ENCODE measurements at regions not wholly inside any gene's neighbourhood (a gene's known extent, or its start where the extent isn't known, plus 50 kb on each side); places are given as distances from the start of the nearest gene placed in this dataset.

DNA sequence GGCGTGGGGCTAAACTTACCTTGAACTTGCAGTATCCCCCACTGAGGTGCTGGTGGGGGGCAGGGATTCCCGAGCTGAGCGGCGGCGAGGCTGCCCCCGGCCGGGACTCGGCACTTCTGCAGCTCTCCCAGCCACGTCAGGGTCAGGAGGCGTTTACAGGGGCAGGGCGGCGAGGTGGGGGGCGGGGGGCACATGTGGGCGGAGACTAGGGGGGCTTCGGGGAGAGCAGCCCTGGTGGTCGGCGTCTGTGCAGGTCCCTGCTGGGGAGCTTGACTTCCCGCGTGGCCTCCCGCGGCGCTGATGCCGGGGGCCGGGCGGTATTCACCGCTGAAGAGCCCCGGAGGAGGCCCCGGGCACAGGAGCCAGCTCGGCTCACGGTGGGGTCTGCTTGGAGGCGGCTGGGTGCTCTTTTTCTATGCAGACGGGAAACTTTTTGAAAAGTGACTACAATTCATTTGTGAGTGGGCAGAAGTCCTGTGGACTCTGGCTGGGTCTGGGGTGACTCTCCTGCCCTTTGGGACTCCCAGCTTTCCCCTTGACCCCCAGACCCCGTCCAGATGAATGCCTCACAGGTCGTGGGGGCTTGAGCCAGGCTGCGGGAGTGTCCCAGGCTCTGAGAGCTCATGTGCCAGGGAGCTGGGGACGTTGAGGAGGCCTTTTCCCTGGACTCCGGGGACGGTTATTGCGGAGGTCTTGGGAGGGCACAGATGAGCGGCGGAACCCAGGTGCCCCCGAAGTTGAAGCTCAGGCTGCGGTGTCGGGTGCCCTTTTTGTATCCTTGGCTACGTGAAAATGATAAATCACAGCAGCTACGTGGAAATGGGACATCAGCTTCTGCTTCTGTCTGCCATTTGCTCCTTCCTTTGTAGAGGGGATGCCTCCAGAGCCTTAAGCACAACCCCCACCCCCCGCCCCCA lies 75.9 kb upstream of the GATA5 start:
- no peak for DNase-seq (ENCODE audit: low read depth)
- H3K4me3 ChIP-seq (ENCODE audit: low read depth, low read length), result no peak overlapping the region

GRCh38 chr20:62552613-62553012 lies 76.8 kb upstream of the GATA5 start:
- no peak overlapping the region for H3K4me3 ChIP-seq (ENCODE audit: low read depth, low read length)
- no peak for TF ChIP-seq CTCF (IDR thresholded peaks at IDR 0.05; ENCODE audit: insufficient read depth, low read depth, low read length, missing control alignments)
- no peak for DNase-seq (ENCODE audit: low read depth)

More for the DNA sequence above, 75.9 kb upstream of the GATA5 start:
- TF ChIP-seq CTCF (IDR thresholded peaks at IDR 0.05; ENCODE audit: insufficient read depth, low read depth, low read length, missing control alignments), result no peak

- no peak for TF ChIP-seq CTCF (IDR thresholded peaks at IDR 0.05; ENCODE audit: insufficient read depth, low read depth, low read length, missing control alignments)
- DNase-seq (ENCODE audit: low read depth), result no peak
- H3K4me3 ChIP-seq (ENCODE audit: low read depth, low read length), result no peak overlapping the region
Observed at GRCh38 chr20:62553136-62553837, 77.5 kb upstream of the GATA5 start.

GRCh38 chr20:62553838-62554161 lies 78.0 kb upstream of the GATA5 start:
- no peak for TF ChIP-seq CTCF (IDR thresholded peaks at IDR 0.05; ENCODE audit: insufficient read depth, low read depth, low read length, missing control alignments)
- no peak for DNase-seq (ENCODE audit: low read depth)
- no peak overlapping the region for H3K4me3 ChIP-seq (ENCODE audit: low read depth, low read length)

DNA sequence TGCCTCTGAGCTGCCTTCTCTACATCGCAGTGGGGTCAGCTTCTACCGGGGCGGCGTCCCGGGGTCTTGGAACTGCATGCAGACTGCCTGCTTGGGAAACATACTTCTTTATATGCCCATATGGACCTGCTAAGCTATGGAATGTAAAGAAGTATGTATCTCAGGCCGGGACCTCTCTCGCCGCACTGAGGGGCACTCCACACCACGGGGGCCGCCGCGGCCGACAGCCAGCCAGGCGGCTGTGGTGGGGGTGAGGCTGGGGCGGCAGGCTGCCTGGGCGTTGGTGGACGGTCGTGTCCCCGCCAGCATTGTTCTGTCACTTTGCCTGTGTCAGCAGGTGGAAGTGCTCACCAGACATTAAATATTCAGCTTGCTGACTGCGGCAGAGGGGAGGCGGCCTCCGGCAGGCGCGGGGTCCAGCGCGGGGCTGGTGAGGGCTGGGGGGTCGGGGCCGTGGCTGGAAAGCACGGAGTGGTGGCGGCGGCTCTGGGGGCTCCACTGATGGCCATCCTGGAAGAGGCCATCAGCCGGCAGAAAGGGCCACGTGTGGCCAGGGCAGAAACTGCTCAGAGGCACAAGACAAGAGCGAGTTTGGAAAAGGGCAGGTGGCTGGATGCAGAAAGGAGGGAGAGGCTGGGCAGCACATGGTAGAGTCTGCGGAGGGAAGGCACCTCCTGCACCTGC lies 78.6 kb upstream of the GATA5 start:
- no peak for TF ChIP-seq CTCF (IDR thresholded peaks at IDR 0.05; ENCODE audit: insufficient read depth, low read depth, low read length, missing control alignments)
- no peak for DNase-seq (ENCODE audit: low read depth)
- no peak overlapping the region for H3K4me3 ChIP-seq (ENCODE audit: low read depth, low read length)

GRCh38 chr20:62554898-62555641 lies 79.3 kb upstream of the GATA5 start:
- no peak overlapping the region for H3K4me3 ChIP-seq (ENCODE audit: low read depth, low read length)
- TF ChIP-seq CTCF (IDR thresholded peaks at IDR 0.05; ENCODE audit: insufficient read depth, low read depth, low read length, missing control alignments), result no peak
- no peak for DNase-seq (ENCODE audit: low read depth)

Measured in GM12865 (cell line).